T-helper 2 cell (primary cell): ENCODE measurements at regions not wholly inside any gene's neighbourhood (a gene's known extent, or its start where the extent isn't known, plus 50 kb on each side); places are given as distances from the start of the nearest gene placed in this dataset.
A peak's percentile ranks its signal among the peaks of the same experiment; 100 is the strongest.

Experiments
- DNase-seq, 5 experiments: peaks; one replicate each; pipeline versions ENCODE4 v3.0.0 to v3.0.0-alpha.2; 2012 to 2022

DNA sequence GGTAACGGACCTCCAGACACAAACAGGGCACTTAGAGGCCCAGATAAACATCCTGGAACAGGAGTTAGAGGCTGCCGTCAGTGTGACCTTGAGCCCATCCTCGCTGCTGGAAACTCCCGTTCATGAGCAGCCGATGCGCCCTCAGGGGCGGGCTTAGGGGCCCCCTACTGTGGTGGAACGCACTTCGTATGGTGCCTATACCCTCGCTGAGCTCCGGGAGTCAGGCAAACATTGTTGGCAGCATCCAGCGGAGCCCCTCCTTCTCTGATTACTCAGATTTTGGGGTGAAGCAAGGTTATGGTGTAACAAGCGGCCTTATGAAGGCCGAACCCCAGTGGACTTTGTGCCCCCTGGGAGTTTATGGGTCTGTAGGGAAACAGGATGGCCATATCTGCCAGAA lies 205.3 kb upstream of the SYT4 start:
- DNase-seq, result no peak

DNA sequence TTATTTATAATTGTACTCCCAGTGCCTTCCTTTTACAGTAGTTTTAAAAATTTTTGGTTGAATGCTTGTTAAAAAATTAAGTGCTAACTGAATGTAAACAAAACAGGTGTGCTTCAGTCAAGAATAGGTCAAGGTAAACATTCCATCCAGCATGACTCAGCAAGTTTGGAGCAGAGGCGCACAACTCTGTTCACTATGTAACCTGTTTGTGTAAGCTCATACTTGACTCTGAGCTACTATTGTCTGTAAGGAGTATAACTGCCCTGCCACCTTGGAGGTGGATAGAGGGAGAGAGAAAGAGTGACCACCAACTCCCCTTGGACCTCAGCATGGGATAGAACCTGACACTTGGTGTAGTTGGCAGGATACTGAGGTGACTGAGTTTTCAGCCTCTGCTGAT lies 207.4 kb upstream of the SYT4 start:
- no peak for DNase-seq

DNA sequence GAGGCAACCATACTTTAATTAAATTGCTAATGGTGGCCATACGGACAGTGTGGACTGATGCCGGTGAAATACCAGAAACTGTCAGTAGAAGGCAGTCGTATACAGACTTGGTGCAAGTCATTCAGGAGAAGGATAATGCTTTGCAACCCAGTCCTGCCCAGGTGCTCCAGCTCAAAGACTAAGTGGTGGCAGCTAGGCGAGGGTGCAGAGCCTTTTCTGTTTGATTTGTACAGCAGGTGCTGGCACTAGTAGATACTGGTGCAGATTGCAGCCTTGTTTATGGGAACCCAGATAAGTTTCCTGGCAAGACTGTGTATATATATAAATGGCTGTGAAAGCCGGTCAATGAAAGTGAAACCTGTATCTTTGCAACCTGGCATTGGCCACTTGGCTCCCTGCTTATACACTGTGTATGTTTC lies 208.3 kb upstream of the SYT4 start:
- DNase-seq, result no peak

DNA sequence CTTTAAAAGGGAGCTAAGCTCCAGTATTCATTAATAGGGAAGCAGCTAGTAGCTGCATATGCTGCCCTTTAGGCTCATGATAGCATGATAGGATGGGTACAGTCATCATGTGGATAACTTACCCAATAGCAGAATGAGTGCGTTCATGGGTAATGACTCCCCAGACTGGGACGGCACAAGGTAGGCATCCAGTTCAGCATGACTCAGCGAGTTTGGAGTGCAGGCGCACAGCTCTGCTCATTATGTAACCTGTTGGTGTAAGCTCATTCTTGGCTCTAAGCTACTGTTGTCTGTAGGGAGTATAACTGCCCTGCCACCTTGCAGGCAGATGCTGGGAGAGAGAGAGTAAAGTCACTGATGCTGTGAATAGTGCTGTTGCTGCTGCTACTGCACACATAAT lies 209.2 kb upstream of the SYT4 start:
- DNase-seq, result peak in 1 of 5 experiments; percentile 41

DNA sequence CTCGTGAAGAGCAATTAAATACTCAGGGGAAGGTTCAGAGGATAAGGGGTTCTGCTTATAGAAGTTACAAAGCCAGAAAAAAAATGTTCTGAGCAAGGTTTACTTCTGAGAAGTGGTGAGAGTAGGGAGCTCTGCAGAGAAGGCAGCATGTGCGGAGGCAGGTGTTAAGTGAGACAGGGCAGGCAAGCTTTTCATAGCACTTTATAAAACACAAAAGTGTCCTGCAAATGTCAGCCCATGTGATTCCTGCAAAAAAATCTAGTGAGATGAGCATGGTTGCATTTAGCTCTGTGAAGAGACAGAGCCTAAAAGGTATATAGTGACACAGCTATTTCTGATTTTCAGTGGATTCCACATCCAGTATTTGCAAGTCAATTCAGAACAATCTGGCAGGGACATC lies 223.8 kb upstream of the SYT4 start:
- no peak for DNase-seq

DNA sequence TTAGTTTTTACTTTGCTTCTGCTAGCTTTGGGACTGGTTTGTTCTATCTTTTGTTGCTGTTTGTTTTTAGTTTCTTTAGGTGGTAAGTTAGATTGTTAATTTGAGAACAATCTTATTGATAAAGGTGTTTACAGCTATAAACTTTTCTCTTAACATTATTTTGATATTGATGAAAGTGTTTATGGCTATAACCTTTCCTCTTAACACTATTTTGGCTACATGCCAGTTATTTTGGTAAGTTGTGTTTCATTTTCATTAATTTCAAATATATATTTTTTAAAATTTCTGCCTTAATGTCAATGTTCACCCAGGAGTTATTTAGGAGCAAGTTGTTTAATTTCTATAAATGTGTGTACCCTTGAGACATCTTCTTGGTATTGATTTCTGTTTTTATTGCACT lies 229.6 kb upstream of the SYT4 start:
- no peak for DNase-seq

DNA sequence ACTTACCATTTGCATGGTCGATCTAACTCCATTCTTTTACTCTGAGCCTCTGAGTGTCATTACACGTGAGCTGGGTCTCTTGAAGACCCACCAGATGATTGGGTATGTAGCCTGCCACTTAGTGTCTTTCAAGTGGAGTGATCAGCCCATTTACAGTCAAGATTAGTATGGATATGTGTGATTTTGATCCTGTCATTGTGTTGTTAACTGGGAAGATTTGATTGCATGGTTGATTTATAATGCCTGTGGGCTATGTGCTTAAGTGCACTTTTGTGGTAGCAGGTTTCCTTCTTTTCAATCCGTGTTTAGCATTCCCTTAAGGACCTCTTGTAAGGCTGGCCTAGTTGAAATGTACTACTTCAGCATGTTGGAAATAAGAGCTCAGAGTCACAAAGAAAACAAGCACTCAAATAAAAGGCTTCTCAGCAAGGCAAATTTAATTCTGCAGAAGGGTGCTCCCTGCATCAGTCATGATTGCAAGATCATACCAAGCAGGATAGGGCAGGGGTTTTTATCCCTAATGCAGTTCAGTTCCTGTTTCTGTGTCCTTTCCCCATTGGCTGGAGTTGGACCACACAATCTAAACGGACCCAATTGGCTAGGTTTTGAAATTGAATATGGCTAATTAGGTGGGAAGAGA lies 230.7 kb upstream of the SYT4 start:
- DNase-seq, result no peak

DNA sequence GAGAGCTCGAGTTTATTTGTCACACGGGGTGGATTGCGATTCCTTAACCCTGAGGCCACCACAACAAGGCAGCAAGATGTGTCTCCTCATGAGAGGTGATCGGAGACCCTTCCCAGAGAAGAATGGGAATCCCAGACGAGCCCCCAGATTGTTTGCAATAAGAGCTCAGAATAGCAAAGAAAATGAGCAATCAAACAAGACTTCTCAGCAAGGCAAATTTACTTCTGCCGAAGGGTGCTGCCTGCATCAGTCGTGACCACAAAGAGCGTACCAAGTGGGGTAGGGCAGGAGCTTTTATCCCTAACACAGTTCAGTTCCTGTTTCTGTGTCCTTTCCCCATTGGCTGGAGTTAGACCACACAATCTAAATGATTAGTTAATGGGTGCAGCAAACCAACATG lies 237.5 kb upstream of the SYT4 start:
- no peak for DNase-seq

DNA sequence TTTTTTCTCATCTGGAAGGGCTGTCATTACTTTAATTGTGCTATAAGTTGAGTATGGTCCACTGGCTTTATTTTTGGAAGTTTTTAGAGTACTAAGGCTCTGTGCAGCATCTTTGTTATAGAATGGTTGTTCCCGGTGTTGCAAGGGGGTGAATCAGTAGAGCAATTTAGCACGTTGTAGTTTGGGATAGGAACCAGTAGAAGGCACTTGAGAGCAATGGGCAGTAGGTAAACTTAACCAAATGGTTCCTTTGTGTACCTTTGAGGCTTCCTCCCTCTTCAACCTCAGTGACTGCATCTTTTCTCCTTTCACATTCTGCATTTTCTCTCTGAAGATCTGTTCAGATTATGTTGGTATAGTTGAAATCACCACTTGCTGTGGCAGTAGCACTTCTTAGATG lies 238.2 kb upstream of the SYT4 start:
- DNase-seq, result no peak

DNA sequence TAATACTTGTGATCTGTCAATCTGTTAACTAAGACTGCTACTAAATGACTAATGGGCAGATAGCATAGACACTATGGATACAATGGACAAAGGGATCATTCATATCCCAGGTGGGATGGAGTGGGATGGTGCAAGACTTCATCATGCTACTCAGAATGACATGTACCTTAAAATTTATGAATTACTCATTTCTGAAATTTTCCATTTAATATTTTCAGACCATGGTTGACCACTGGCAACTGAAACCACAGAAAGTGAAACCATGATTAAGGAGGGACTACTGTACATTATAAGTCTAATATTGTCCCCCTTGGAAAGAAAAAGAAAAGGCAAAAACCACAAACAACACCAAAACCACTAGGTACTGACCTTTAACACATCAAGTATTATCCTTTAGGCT lies 247.0 kb upstream of the SYT4 start:
- DNase-seq, result no peak

DNA sequence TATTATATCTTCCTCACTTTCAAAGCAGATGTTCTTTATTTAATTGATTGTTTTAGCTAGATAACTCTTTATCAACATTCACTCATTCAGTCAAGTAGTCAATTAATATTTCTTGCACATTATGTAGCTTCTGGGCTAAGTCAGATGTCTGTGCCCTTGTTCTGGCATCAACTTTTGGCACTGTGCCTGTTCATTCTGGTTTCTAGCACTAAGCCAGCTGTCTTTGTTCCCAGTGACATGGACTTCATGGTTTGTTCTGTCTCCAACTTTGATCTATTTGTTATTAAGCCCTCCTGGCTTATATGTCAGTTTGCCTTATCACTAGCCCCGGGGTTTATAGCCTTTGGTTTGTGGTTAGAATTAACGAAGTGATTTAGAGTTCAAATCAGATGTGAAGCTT lies 247.9 kb upstream of the SYT4 start:
- DNase-seq, result no peak

DNA sequence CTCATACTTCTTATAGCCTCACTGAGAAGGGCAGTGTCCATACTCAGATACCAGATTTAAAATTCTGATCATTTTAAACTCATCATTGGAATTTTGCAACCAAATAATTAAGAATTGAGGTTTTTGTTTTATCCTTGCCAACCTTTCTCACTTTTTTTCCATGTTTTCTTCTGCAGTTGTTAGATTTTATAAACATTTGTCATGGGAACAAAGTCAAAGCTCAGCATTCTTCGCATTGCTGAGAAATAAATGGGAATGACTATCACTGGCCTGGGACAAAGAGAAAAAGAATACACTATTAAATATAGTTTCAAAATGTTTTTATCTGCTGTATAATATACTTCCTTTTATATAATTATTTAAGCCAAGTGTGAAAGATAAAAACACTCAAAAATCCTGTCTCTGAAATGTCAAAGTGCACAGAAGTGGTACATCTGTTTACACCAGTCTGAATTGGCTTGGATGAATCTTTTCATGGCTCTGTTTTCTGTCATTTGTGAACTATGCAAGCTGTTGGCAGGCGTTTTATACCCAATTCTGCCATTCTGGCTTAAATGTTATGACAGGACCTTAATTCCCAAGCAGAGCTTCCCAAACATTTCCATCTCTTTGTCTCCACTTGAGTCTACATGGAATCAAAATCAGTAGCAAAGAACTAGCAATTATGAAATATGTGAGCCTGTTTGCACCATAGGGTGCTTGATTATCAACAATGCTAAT lies 249.3 kb upstream of the SYT4 start:
- DNase-seq, result no peak

DNA sequence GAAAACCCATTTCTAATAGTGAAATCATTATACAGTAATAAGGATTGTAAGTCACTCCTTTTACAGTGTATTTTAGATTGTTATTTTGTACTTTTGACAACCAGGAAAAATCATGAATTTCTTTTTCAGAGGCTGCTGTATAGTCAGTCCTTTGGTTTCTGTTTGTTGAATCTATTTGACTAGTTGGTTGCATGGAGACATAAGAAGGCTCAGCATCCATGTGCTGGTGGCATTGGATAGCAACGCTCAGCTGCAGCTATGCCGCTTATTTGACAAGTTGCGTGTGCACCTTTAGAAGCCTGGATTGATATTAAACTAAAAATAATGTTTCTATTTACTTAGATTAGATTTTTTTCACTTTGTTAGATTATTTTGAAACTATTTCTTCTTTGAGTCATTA lies 254.1 kb upstream of the SYT4 start:
- DNase-seq, result no peak

DNA sequence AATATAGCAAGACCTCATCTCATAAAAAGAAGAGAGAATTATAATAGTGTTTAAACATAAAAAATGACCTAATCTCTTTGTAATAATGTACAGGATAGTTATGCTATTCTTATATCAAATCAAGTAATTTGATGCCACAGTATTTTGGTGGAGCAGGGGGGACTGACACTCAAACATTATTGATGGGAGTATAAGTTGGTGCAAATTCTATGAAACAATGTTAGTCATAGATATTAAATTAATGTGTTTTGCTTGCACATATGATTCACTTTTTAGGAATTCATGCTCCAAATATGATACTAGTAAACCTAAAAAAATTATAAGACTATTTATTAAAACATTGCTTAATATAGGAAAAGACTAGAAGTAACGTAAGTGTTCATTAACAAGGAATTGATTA lies 256.1 kb upstream of the SYT4 start:
- no peak for DNase-seq

DNA sequence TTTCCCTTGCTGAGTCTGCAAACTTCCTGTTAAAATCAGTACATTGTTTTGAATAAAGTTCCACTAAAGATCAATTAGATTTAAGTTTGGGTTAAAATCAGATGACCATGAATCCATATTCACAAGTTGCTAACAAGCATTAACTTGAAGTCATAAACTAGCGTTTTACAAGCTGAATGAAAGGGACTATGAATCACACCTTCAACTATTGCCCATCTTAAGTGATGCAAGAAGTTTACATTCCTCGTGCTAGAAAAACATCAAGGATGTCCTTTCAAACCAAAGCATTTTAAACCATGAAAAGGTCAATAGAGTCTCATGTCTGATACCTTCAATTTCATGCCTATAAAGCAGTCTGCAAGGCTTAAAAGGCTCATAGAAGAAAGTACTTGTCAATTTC lies 257.2 kb upstream of the SYT4 start:
- DNase-seq, result no peak

DNA sequence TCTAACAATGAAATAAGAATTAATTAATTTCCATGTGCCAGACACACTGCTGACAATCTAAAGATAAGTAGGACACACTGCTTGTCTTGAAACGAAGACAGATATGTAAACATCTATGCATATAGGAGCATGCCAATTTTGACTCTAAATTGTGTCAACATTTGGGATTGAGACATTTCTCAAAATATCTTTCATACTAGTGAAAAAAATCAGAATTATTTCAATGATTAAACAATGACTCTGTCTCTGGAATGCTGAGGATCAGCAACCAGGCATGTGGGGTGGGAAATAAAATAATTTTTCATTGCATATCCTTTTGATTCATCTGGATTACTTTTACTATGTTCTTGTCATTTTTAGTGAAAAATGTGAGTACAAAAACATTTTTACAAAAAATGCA lies 262.6 kb upstream of the SYT4 start:
- no peak for DNase-seq

DNA sequence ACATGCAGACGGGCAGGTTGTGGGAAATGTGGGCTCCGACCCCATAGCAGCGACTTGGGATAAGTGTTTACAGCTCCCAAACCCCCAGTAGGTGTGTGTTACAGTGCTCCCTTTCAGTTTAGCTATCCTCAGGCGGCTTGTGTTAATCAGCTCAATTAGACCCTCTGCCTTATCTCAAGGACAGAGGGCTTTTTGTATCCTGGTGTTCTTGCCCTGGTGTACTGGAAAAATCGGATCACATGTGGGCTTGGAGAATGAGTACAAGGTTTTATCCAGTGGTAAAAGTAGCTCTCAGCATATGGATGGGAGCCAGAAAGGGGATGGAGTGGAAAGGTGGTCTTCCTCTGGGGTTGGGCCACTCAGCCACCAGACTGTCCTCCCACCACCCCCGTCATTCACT lies 264.7 kb upstream of the SYT4 start:
- DNase-seq, result no peak

DNA sequence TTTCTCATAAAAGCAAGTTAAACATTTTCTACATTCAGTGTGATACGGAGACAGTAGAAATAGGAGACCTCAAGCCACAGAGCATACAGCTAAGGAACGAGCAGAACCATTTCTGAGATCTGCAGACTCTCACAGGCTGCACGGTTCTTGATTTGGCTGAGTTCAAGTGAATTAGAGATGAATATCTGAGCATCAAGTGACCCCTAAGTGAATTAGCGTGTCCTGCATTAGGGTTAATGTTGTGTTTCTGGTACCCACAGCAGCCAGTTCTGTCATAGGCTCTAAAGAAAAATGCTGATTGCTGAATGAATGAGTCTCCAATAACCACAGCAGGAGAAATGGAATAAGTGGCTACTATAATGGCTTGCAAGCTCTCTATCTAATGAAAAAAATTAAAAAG lies 265.9 kb upstream of the SYT4 start:
- DNase-seq, result no peak

DNA sequence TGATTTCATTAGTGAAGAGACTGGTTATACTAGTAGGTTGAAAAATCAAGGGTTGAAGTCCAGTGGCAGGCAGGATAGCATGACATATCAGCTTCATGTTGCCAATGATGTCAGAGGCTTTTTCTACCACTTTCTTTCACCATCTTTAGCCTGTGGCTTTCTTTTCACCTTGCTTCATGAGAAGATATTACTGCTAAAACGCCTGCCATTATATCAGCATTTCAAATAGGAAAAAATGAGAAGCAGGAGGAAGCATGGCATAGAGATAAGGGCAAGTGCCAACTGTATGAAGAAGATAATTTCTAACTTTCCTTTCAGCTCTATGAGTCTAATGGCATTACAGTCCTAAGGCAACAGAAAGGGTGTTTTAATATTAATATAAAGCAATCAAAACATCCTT lies 270.2 kb upstream of the SYT4 start:
- no peak for DNase-seq

DNA sequence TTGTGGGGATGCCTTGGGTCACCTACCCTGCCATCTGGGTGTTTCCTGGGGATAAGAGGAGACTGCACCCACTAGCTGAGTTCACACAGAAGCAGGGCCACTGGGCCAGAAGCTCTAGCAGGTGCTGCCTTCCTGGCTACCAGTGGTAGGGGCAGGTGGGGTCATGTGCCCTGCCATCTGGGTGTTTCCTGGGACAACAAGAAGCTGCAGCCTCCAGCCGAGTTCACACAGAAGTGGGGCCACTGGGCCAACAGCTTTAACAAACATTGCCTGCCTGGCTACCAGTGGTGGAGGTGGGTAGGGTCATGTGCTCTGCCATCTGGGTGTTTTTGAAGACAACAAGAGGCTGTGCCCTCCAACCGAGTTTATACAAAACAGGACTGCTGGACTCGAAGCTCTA lies 282.2 kb upstream of the SYT4 start:
- no peak for DNase-seq

DNA sequence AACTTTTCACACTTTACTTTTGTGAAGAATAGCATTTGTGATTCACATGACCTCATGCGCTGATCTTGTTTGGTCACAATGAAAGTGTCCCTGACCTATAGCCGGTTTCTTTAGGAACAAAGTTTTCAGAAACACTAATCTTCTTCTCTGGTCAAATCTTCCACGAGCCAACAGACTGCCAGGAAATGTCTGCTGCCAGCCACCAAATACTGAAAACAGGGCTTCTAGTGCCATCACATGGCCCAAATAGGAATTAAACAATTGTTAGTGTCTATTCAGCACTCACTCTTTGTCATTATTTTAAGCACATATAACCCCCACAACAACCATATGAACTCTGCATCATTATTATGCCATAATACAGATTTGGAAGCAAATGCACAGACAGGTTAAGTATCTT lies 286.5 kb upstream of the SYT4 start:
- no peak for DNase-seq

DNA sequence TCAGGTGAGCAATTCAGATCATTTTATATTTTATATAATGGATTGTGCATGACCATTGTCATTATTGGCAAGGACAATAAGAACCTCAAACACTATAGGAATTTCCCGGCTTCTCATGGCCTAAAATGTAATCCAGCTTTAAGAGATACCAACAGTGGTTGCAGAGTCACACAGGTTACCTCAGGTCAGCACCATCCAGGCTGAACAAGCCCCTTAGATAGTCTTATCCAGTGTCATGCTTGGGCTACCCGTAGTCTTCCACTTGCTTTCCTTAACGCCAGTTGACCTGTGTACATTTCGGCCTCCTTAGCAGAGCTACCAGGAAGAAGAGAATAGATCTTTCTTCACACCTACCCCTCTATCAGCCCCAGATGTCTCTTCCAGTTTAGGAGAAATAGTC lies 293.3 kb upstream of the SYT4 start:
- no peak for DNase-seq

DNA sequence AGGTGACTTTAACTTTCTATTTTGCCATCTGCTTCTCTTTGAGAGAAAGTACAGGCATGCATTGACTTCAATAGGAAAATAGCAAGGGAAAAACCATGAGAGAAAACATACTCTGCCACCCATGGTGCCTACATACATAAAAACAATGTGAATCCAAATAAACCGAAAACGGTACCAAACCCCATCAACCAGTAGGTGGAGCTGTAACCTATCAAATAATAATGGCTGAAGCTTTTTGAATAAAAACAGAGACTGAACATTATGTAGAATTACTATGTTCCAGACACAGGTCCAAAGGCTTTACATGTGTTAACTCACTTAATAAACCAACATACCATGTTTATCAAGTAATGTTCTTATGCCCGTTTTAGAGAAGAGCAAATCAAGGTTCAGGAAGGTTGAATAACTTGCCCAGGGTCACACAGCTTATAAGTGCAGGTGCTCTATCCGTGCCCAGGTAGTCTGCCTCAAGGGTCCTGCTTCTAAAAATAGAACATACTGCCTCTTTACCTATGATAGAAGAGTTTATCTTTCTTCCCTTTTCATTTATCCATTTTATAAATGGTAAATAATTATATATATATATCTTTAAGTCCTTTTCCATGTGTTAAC lies 293.9 kb upstream of the SYT4 start:
- DNase-seq, result peak in 1 of 5 experiments; percentile 29

DNA sequence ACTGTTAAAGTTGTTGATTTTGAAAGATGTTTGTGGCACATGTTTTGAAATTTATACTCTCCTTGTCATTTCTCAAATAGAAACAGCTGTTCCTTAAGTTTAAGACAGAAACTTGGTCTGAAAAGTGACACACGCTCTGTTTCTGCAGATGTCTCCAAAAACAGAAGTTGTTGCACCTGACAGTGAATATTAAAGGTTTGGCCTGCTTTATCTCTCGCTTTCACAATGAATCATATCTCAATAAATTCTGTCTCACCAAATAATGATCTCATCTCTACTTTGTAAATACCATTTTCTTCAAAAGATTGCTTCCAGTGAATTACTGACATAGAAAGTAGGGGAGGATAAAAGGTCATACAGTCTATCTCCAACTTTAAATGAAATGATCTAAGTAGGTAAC lies 294.9 kb upstream of the SYT4 start:
- DNase-seq, result peak in 1 of 5 experiments; percentile 10

DNA sequence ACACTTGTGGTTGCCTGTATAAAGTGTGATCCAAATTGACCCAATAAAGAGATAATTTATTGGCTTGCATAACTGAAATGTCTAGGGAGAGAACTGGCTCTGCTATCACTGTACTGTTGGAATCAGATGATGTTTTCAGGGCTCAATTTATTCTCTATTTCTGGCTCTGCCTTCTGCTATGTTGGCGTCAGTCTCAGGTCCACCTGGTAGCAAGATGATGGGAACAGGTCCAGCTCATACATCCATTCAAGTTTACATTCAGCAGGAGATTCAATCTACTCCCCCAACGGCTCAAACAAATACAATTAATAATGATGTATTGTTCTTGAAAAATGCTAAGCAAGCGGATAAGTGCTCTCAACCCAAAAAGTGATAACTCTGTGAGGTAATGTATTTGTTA lies 297.7 kb upstream of the SYT4 start:
- DNase-seq, result no peak
